Activated CD4-positive, alpha-beta T cell treated with anti-CD3 and anti-CD28 coated beads, Interleukin-2, amount 50 U/mL, for 16 hours (primary cell): ENCODE measurements at regions not wholly inside any gene's neighbourhood (a gene's known extent, or its start where the extent isn't known, plus 50 kb on each side); places are given as distances from the start of the nearest gene placed in this dataset.

ENCODE experiments used
- DNase-seq: peaks from one replicate; pipeline ENCODE4 v3.0.0-alpha.2; 2020

- no peak for DNase-seq
These were observed 443.4 kb downstream of the TBC1D4 start for GRCh38 chr13:75038393-75039113.

- no peak for DNase-seq
These were observed 456.0 kb downstream of the TBC1D4 start for GRCh38 chr13:75025956-75026355.

- DNase-seq, result no peak
These were observed 457.4 kb downstream of the TBC1D4 start for GRCh38 chr13:75024602-75025001.

DNA sequence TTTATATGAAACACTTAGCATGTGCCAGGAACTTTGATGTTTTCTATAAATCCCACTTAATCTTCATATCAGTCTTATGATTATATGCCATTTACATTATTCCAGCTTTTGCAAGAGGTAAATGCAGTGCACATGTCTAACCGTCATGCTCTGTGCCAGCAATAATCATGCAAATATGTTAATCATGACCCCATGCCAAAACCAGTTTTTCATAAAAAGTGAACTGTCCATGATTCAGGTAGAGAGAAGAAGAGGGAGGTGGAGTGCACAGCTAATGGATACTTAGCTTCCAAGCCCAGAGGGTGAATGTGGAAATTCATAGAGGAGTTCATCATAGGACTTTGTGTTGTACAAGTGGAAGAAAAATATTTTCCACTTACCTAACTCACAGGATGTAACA lies 458.4 kb downstream of the TBC1D4 start:
- DNase-seq, result no peak

DNA sequence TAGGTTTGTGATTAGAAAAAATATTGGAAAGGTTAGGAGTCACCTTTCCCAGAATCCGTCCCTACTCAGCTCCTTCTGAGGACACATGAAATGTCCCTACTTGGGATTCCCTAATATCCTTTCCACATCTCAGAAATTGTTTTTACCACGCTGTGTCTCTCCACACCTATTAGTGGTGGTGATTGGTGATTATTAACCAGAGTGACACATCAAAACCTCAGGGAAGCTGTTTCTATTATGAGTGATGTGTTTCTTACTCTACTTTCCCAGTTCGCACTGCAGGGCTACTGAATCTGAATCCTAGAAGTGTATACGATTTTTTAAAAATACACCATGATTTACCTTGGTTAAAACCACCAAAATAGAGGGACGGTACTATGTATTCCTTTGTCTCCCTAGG lies 460.8 kb downstream of the TBC1D4 start:
- DNase-seq, result no peak

DNA sequence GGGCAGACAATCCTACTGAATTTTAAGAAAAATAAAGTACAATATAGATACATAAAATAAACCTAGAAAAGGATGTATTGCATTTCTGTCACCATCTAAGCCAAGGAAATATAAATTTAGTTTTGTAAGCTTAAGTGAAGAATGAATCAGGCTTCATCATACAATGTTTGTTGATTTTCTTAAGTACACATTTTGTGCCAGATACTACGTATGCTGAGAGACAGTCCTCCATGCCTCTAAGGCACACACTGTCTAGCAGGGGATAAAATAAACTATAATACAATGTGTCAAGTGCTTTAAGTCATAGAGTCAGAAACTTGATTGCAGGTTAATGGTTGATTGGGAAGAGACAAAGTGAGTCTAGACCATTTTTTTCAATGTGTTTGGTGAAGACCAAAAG lies 465.7 kb downstream of the TBC1D4 start:
- no peak for DNase-seq

DNA sequence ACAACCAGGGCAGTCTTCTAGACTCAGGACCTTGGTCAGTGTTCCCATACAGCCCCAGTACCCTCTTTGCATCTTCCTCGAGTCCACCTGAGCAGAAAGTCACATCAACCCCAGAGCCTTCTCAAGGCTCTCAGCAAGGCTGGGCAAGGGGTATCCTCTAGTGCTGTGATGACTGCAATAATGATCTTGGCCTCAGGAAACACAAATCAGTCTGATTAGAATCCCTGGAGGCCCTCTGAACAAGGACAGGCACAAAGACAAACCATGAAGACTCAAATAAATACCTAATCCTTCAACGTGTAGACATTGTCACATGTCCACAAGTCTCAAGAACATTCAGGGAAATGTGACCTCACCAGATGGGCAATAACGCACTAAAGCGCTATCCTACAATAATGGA lies 468.2 kb downstream of the TBC1D4 start:
- DNase-seq, result no peak

DNA sequence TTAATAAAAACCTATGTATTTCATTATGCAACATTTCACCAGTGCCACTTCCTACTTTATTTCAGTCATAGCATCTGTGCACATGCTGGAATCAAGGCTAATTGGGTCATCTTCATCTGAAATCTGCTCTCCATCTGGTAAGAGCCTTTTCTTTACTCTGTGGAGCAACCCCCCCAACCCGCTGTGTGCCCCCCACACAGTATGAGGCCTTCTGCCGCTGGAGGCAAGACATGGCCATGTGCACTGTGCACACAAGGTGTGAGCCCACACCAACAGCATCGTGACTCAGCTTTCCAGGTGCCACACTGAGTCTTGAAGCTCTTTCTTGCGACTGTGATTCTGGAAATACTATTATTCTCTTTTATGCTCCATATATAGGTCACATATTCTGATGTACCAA lies 471.0 kb downstream of the TBC1D4 start:
- no peak for DNase-seq

DNA sequence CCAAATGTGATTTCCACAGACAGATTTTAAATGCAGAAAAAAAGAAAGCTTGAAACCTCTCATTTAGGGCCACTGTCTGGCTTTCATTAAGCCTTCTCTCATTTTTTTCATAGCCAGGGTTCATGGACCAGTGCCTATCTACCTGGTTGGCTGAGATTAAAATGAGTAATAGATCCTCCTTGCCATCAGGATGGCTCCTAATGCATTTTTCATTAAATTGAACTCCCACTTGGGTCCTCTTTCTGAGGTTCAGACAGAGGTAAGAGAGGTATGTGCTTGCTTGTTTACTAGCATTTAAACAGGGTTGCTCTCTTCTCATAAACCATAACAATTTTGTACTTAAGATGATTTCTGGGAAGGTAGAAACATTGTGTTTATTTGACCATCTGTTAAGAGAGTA lies 473.0 kb downstream of the TBC1D4 start:
- DNase-seq, result no peak

DNA sequence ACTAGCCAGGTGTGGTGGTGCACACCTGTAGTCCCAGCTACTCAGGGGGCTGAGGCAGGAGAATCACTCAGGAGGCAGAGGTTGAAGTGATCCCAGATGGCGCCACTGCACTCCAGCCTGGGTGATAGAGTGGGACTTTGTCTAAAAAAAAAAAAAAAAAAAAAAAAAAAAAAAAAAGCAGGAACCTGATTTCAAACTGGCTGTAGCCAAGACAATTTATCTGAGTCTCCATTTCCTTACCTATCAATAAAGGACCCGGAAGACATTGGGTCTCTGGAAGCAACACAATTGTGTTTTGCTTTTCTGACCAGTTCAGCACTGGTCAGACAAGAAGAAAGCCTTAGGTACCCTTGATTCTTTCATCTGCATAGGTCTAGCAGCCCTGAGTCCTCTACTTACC lies 491.0 kb downstream of the TBC1D4 start:
- DNase-seq, result no peak

GRCh38 chr13:74987124-74987690 lies 494.8 kb downstream of the TBC1D4 start:
- no peak for DNase-seq

DNA sequence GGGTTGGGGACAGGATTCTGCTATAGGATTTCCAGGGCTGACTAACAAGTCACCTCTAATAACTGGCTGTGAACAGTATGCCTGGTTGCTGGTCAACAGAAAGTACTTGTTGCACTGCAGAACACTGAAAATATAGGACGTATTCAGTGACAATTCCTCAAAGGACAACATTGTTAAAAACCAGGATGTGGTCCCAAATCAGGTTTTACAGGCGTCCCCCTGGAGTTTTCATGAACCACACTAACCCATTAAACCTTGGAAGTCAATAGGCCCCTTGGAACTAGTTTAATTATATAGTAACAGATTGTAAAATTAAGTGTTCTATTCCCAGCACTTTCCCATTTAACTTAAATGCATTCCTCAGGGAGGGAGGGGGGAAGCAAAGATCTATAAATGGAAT lies 495.4 kb downstream of the TBC1D4 start:
- no peak for DNase-seq

GRCh38 chr13:74979703-74980102 lies 502.3 kb downstream of the TBC1D4 start:
- DNase-seq, result no peak

DNA sequence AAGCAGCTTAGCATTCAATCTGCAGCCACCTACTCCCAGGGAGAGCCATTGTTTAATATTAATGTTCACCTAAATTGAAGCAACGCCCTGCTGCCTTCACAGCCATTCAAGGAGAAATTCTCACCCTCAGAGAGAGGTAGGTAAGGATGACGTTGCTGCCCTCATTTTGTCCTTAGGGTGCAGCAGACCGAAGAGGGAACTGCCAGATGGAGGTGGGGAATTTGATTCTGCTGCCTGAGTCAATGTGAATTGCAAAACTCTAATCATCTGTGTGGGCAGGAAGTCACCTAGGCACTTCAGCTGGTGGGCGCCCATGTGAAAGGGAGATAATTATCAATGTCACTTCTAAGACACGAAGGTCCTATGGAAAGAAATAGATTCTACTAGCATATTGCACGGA lies 503.4 kb downstream of the TBC1D4 start:
- no peak for DNase-seq

GRCh38 chr13:74977498-74977897 lies 504.5 kb downstream of the TBC1D4 start:
- DNase-seq, result no peak

GRCh38 chr13:74975111-74975510 lies 506.9 kb downstream of the TBC1D4 start:
- DNase-seq, result no peak

DNA sequence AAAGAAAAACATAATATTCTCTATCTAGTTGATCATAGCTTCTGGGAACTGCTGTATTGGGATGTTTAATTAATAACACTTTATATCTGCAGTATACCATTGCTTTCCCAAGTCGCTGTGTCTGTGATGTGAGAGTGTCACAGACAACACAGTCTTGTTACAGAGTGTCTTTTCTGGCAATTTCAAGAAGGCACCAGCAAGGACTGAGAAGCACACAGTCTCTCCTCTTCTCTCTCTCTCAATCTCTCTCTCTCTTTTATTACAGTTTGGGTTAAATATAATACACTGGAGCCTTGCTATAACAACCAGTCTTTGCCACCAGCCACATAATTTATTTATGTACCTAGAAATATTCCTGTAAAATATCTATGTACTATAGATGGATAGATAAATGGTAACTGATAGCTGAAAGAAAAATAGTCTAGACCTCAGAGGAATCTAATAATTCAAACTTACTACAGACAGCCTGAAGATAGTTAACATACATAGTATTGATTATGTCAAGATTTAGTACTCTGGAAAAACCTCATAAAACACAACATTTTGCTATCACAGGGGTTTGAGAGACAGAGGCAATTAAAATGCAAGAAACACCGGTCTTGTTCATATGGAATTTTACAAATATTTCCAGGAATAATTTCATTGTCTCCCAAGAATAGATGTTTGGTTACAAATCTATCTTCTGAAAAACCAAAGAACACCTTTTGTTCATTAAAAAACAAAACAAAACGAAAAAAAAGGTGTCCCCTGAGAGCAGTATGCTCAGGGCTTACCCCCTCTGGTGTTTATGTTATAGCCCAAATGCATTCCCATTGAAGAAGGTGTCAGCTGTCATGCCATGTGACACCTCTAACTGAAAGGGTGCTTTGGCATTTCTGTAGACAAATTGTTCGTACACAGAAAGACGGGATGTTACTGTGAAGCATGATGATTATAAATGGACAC lies 507.8 kb downstream of the TBC1D4 start:
- DNase-seq, result no peak

DNA sequence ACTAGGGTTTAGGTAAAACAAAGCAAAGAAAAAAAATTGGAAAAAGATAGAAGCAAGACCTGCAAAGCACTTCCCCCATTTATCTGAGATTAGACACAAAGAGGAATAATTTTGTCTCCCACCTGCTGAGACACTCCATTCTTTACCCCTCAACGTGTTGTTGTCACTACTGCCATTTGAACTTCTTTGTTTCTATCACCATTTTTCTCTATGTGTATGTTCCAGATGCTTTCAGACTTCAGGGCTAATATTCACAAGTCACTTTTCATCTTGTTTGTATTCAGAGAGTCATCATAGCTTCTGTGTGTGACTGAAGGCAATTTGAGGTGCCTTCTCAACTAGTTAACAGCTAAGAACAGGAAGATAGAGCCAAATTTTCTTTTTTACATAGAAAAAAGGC lies 512.5 kb downstream of the TBC1D4 start:
- no peak for DNase-seq

GRCh38 chr13:74966814-74967424 lies 515.0 kb downstream of the TBC1D4 start:
- no peak for DNase-seq

DNA sequence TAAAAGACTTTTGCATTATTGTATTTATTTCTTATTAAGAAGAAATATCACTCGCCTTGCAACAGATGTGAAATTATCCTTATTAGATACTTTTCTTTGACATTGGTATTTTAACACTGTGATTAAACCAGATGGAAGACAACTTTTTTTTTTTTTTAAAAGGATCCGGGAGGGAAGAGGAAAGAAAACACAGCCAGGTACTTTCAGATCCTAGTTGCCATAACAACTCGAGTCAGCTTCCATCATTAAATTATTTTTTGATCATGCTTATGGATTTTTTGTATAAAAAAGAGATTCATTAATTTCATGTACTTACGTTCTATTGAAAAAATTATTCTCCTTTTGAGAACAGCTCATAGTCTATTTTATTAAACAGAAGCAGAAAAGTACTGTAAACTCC lies 515.7 kb downstream of the TBC1D4 start:
- no peak for DNase-seq

GRCh38 chr13:74945637-74946036 lies 536.3 kb downstream of the TBC1D4 start:
- DNase-seq, result no peak

DNA sequence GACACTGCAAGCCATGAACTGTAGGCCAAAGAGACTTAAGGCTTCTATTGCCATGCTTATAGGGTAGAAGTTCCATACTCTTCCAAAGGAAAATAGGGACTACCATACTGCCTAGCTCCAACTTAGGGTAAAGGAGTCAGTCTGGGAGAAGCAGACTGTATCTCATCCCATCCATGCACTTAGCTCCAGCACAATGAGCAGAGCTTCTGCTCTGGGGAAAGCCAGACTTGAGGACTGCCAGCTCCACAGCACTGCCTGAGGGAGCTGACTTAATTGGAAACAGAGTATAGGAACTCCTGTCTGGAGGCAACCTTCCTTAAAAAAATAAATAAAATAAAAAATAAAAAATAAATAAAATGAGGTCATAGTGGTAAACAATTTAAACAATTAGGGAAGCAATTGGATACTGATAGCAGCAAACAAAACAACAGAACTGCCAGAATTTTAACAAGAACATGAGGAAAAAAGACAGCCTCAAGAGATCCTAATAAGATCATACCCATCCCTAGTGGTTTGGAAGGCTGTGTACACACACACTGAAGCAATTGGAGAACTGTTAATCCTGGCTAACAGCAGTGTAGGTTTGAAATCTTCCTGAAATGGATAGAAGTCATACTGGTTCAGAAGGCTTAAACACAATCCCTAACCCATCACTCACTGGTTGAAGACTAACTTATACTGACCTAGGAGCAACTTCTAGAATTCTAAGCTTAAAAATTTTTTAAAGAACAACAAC lies 550.1 kb downstream of the TBC1D4 start:
- DNase-seq, result no peak
